KMS-11 (cell line): ENCODE measurements at regions not wholly inside any gene's neighbourhood (a gene's known extent, or its start where the extent isn't known, plus 50 kb on each side); places are given as distances from the start of the nearest gene placed in this dataset.

ENCODE experiments used
- H2AFZ ChIP-seq: fragments of 200-600 bp; sonication (generic); 2 replicates; pipeline ENCODE4 v1.6.1; 2016; ENCODE audit warnings: antibody characterized with exemption, mixed run types, low read depth
- H3K27ac ChIP-seq: fragments of 200-600 bp; sonication (generic); 2 replicates; pipeline ENCODE4 v1.6.1; 2016; ENCODE audit warnings: mild to moderate bottlenecking, mixed run types
- H3K27me3 ChIP-seq: fragments of 200-600 bp; sonication (generic); 2 replicates; pipeline ENCODE4 v1.6.1; 2017; ENCODE audit warnings: mild to moderate bottlenecking, low read depth, mixed run types, moderate library complexity; ENCODE audit not compliant: insufficient read depth
- H3K36me3 ChIP-seq: fragments of 200-600 bp; sonication (generic); 2 replicates; pipeline ENCODE4 v1.6.1; 2017; ENCODE audit warnings: mild to moderate bottlenecking, mixed run types; ENCODE audit not compliant: insufficient read depth
- H3K4me1 ChIP-seq: fragments of 200-600 bp; sonication (generic); 2 replicates; pipeline ENCODE4 v1.6.1; 2016; ENCODE audit warnings: mild to moderate bottlenecking, low read depth, mixed run types; ENCODE audit not compliant: poor library complexity, severe bottlenecking
- H3K4me2 ChIP-seq: fragments of 200-600 bp; sonication (generic); 2 replicates; pipeline ENCODE4 v1.7.0; 2016; ENCODE audit warnings: mild to moderate bottlenecking, mixed run types
- H3K4me3 ChIP-seq: fragments of 200-600 bp; sonication (generic); IDR thresholded peaks from 2 replicates; pipeline ENCODE4 v1.6.1; 2017; ENCODE audit warnings: low read depth, low read length, mixed read lengths; ENCODE audit not compliant: insufficient read depth
- H3K79me2 ChIP-seq: fragments of 200-600 bp; sonication (generic); 2 replicates; pipeline ENCODE4 v1.6.1; 2016; ENCODE audit warnings: low read depth, mixed run types; ENCODE audit not compliant: insufficient read depth
- H3K9ac ChIP-seq: fragments of 200-600 bp; sonication (generic); 2 replicates; pipeline ENCODE4 v1.6.1; 2016; ENCODE audit warnings: mild to moderate bottlenecking, mixed run types
- H4K20me1 ChIP-seq: fragments of 200-600 bp; sonication (generic); 2 replicates; pipeline ENCODE4 v1.6.1; 2016; ENCODE audit warnings: mild to moderate bottlenecking, mixed run types; ENCODE audit not compliant: insufficient read depth
- CTCF ChIP-seq: fragments of 200-600 bp; sonication (generic); conservative IDR thresholded peaks from 2 replicates; pipeline ENCODE4 v1.6.1; 2017; ENCODE audit warnings: low read depth, mild to moderate bottlenecking, antibody characterized with exemption, low read length, moderate library complexity, mixed read lengths

- no peak overlapping the region for H3K9ac ChIP-seq
- no peak overlapping the region for H2AFZ ChIP-seq
- no peaks in the 10 kb centered on the region for H3K4me1 ChIP-seq
- H3K79me2 ChIP-seq, result no peaks in the 10 kb centered on the region
- TF ChIP-seq CTCF, result no peak
- H3K36me3 ChIP-seq, result no peaks in the 10 kb centered on the region
- no peak overlapping the region for H3K4me3 ChIP-seq
- H3K27ac ChIP-seq, result no peak overlapping the region
- no peaks in the 10 kb centered on the region for H4K20me1 ChIP-seq
- no peak overlapping the region for H3K4me2 ChIP-seq
- H3K27me3 ChIP-seq, result no peaks in the 10 kb centered on the region
Observed at GRCh38 chr5:66467564-66467963, 128.6 kb upstream of the MAST4 start.

GRCh38 chr5:66469684-66470083 lies 126.5 kb upstream of the MAST4 start:
- Histone ChIP-seq H3K79me2 (no peaks in the 10 kb centered on the region), H3K4me1 (no peaks in the 10 kb centered on the region)

GRCh38 chr5:66472010-66472409 lies 124.2 kb upstream of the MAST4 start:
- Histone ChIP-seq H3K4me1 (no peaks in the 10 kb centered on the region), H3K27me3 (no peaks in the 10 kb centered on the region), H3K9ac (no peak overlapping the region), H2AFZ (no peak overlapping the region), H3K36me3 (no peaks in the 10 kb centered on the region), H3K27ac (no peak overlapping the region), H3K4me3 (no peak overlapping the region), H3K4me2 (no peak overlapping the region), H3K79me2 (no peaks in the 10 kb centered on the region), H4K20me1 (no peaks in the 10 kb centered on the region)
- TF ChIP-seq CTCF, result no peak

More at GRCh38 chr5:66469684-66470083, 126.5 kb upstream of the MAST4 start:
- H3K4me2 ChIP-seq, result no peak overlapping the region
- H3K27ac ChIP-seq, result no peak overlapping the region
- no peak overlapping the region for H3K9ac ChIP-seq
- H3K36me3 ChIP-seq, result no peaks in the 10 kb centered on the region
- TF ChIP-seq CTCF, result no peak
- H3K27me3 ChIP-seq, result no peaks in the 10 kb centered on the region
- H3K4me3 ChIP-seq, result no peak overlapping the region
- H2AFZ ChIP-seq, result no peak overlapping the region
- H4K20me1 ChIP-seq, result no peaks in the 10 kb centered on the region

GRCh38 chr5:66475731-66476130 lies 120.5 kb upstream of the MAST4 start:
- Histone ChIP-seq H3K4me1 (no peaks in the 10 kb centered on the region), H3K4me3 (no peak overlapping the region), H3K9ac (no peak overlapping the region), H4K20me1 (no peaks in the 10 kb centered on the region), H2AFZ (no peak overlapping the region), H3K27ac (no peak overlapping the region), H3K4me2 (no peak overlapping the region), H3K79me2 (no peaks in the 10 kb centered on the region), H3K27me3 (no peaks in the 10 kb centered on the region), H3K36me3 (no peaks in the 10 kb centered on the region)
- no peak for TF ChIP-seq CTCF

GRCh38 chr5:66477596-66477995 lies 118.6 kb upstream of the MAST4 start:
- Histone ChIP-seq H3K4me1 (no peaks in the 10 kb centered on the region), H3K27ac (no peak overlapping the region), H3K9ac (no peak overlapping the region), H2AFZ (no peak overlapping the region), H3K4me3 (no peak overlapping the region), H3K36me3 (no peaks in the 10 kb centered on the region), H3K27me3 (no peaks in the 10 kb centered on the region), H4K20me1 (no peaks in the 10 kb centered on the region), H3K4me2 (no peak overlapping the region), H3K79me2 (no peaks in the 10 kb centered on the region)
- TF ChIP-seq CTCF, result no peak
